K562 (cell line): ENCODE measurements at regions not wholly inside any gene's neighbourhood (a gene's known extent, or its start where the extent isn't known, plus 50 kb on each side); places are given as distances from the start of the nearest gene placed in this dataset.

Source experiments
- ATAC-seq: fragments of 200-7000 bp; cut with Tn5 transposase; 3 replicates; pipeline ENCODE4 v1.9.1; 2020; ENCODE audit warnings: moderate library complexity
- BruUV-seq: library from RNA; stranded (reverse); fragments of 400-500 nt; replicated peaks from 2 replicates; lab custom pipeline; 2021; lab: Mats Ljungman, UMichigan
- CTCF ChIA-PET: fragments of 300-600 bp; formaldehyde crosslinking; extraction: SDS; loops from one replicate; lab custom pipeline; 2021; ENCODE audit warnings: low intra/inter-chr PET ratio; lab: Yijun Ruan, JAX
- POLR2A ChIA-PET: fragments of 300-600, 350-650 bp; sonication (Branson Sonifier 250); formaldehyde crosslinking; extraction: SDS; loops from one replicate; lab custom pipeline; 2021; ENCODE audit warnings: antibody characterized with exemption, inconsistent platforms; lab: Yijun Ruan, JAX
- DNase-seq, 4 experiments: peaks; one replicate each; pipeline versions ENCODE4 v3.0.0 to v3.0.0-alpha.2; 2011 to 2018; ENCODE audit warnings: low spot score in 3 of 4, mixed read lengths in 3 of 4; ENCODE audit errors: extremely low read depth in 1 of 4
- FAIRE-seq: peaks from 2 replicates; lab custom pipeline; 2011; peaks lifted over from hg19 to GRCh38; lab: Jason Lieb, UNC
- H2AFZ ChIP-seq: 2 replicates; pipeline ENCODE4 v1.6.0; 2011; ENCODE audit warnings: low read depth, low read length, control low read depth, inconsistent platforms
- H3K27ac ChIP-seq: fragments of 200-600 bp; 3 replicates; pipeline ENCODE4 v1.8.0; 2011; ENCODE audit warnings: low read depth, mild to moderate bottlenecking, control low read depth, inconsistent platforms, low read length, moderate library complexity, mixed read lengths; ENCODE audit errors: extremely low read depth
- H3K27me3 ChIP-seq, 2 experiments: fragments of 300-600 bp in 1 of 2; 2 replicates in 1 of 2; 3 replicates in 1 of 2; pipeline versions ENCODE4 v1.6.0 to v1.8.0; 2011; ENCODE audit warnings: inconsistent platforms in 2 of 2, low read length in 2 of 2, mild to moderate bottlenecking in 1 of 2, mixed read lengths in 1 of 2, moderate library complexity in 1 of 2; ENCODE audit not compliant: control insufficient read depth in 2 of 2, insufficient read depth in 2 of 2
- H3K36me3 ChIP-seq: fragments of 300-600 bp; 3 replicates; pipeline ENCODE4 v1.8.0; 2011; ENCODE audit warnings: mild to moderate bottlenecking, low read length, inconsistent platforms; ENCODE audit not compliant: control insufficient read depth, insufficient read depth
- H3K4me1 ChIP-seq, 2 experiments: fragments of 200-600 bp in 1 of 2; replicated peaks in 1 of 2; 2 replicates in 1 of 2; 3 replicates in 1 of 2; pipeline versions ENCODE4 v1.5.1 to v1.8.0; 2011; ENCODE audit warnings: inconsistent platforms in 2 of 2, low read length in 2 of 2, mild to moderate bottlenecking in 1 of 2, mixed read lengths in 1 of 2, moderate library complexity in 1 of 2; ENCODE audit not compliant: control insufficient read depth in 2 of 2, insufficient read depth in 2 of 2
- H3K4me2 ChIP-seq: 2 replicates; pipeline ENCODE4 v1.6.1; 2011; ENCODE audit warnings: low read length, control low read depth, inconsistent platforms, mixed read lengths; ENCODE audit not compliant: insufficient read depth
- H3K4me3 ChIP-seq: fragments of 200-600 bp; sonication (generic), shearing (Covaris generic); 2 replicates; pipeline ENCODE4 v1.5.1; 2016; ENCODE audit warnings: control low read depth, inconsistent platforms
- H3K79me2 ChIP-seq: fragments of 200-600 bp; 3 replicates; pipeline ENCODE4 v1.8.0; 2011; ENCODE audit warnings: low read length, inconsistent platforms; ENCODE audit not compliant: control insufficient read depth, insufficient read depth
- H3K9ac ChIP-seq, 2 experiments: 2 replicates each; pipeline versions ENCODE4 v1.6.0 to v1.6.1; 2011; ENCODE audit warnings: low read depth in 2 of 2, low read length in 2 of 2, control low read depth in 1 of 2, inconsistent platforms in 1 of 2, mild to moderate bottlenecking in 1 of 2, mixed read lengths in 1 of 2; ENCODE audit not compliant: insufficient read depth in 1 of 2
- H3K9me1 ChIP-seq: one replicate; pipeline ENCODE4 v1.6.0; 2011; ENCODE audit warnings: inconsistent platforms, mild to moderate bottlenecking, low read length, moderate library complexity; ENCODE audit not compliant: control insufficient read depth, insufficient read depth
- H3K9me3 ChIP-seq: replicated peaks from 2 replicates; pipeline ENCODE4 v1.5.1; 2011; ENCODE audit warnings: low read depth, low read length, inconsistent platforms; ENCODE audit not compliant: control insufficient read depth, insufficient read depth
- H4K20me1 ChIP-seq: replicated peaks from 2 replicates; pipeline ENCODE4 v1.6.1; 2011; ENCODE audit warnings: low read length, inconsistent platforms, mixed read lengths; ENCODE audit not compliant: control insufficient read depth, insufficient read depth
- BDP1 ChIP-seq: IDR thresholded peaks from 3 replicates; pipeline ENCODE4 v1.6.1; 2011; ENCODE audit not compliant: insufficient read length, insufficient read depth
- CBX5 ChIP-seq: IDR thresholded peaks from 2 replicates; pipeline ENCODE4 v1.6.1; 2014; ENCODE audit warnings: low read depth, borderline replicate concordance
- ETV1 ChIP-seq: fragments of 450-650 bp; conservative IDR thresholded peaks from 2 replicates; pipeline ENCODE4 v1.6.1; 2016; ENCODE audit warnings: missing genetic modification characterization, control low read depth, low read depth, missing compliant biosample characterization
- EWSR1 ChIP-seq: fragments of 450-650 bp; IDR thresholded peaks from 2 replicates; pipeline ENCODE4 v1.6.1; 2018; ENCODE audit warnings: borderline replicate concordance, mild to moderate bottlenecking, low read depth, moderate library complexity; ENCODE audit not compliant: partially characterized antibody
- FOXP1 ChIP-seq: sonication (generic); formaldehyde crosslinking; IDR thresholded peaks from 2 replicates; pipeline ENCODE4 v1.8.0; 2022; ENCODE audit warnings: mild to moderate bottlenecking, missing genetic modification reagents
- GATA2 ChIP-seq: sonication (generic); formaldehyde crosslinking; IDR thresholded peaks from 2 replicates; pipeline ENCODE4 v1.4.0; 2020; ENCODE audit warnings: mild to moderate bottlenecking, missing genetic modification reagents
- MAFG ChIP-seq: fragments of 450-650 bp; conservative IDR thresholded peaks from 2 replicates; pipeline ENCODE4 v1.6.1; 2016; ENCODE audit warnings: missing genetic modification characterization, missing compliant biosample characterization
- MED1 ChIP-seq: sonication (generic); formaldehyde crosslinking; IDR thresholded peaks from 2 replicates; pipeline ENCODE4 v1.8.1; 2023; ENCODE audit warnings: missing genetic modification reagents, borderline replicate concordance
- PRMT5 ChIP-seq: sonication (generic); formaldehyde crosslinking; IDR thresholded peaks from 2 replicates; pipeline ENCODE4 v1.5.0; 2020; ENCODE audit warnings: missing genetic modification reagents
- SREBF1 ChIP-seq: fragments of 150-350 bp; IDR thresholded peaks from 2 replicates; pipeline ENCODE4 v1.6.1; 2014; ENCODE audit warnings: antibody characterized with exemption, low read depth, low read length, borderline replicate concordance
- SRF ChIP-seq, 2 experiments: fragments of 250-450, 450-650 bp in 1 of 2; sonication (Bioruptor Pico) in 1 of 2; sonication (generic) in 1 of 2; formaldehyde crosslinking; IDR thresholded peaks; 2 replicates each; pipeline versions ENCODE4 v1.5.0 to v1.5.1; 2020 to 2022; ENCODE audit warnings: mild to moderate bottlenecking in 1 of 2, missing genetic modification reagents in 1 of 2
- TAF1 ChIP-seq: IDR thresholded peaks from 2 replicates; pipeline ENCODE4 v1.6.1; 2011; ENCODE audit warnings: mild to moderate bottlenecking, low read length, moderate library complexity; ENCODE audit not compliant: insufficient read depth, control insufficient read depth, severe bottlenecking; ENCODE audit errors: extremely low read depth
- TCF7L2 ChIP-seq: fragments of 150-350 bp; IDR thresholded peaks from 2 replicates; pipeline ENCODE4 v1.6.1; 2016; ENCODE audit warnings: low read depth, mild to moderate bottlenecking, low read length, moderate library complexity
- TEAD2 ChIP-seq: fragments of 450-650 bp; IDR thresholded peaks from 2 replicates; pipeline ENCODE4 v1.6.1; 2016; ENCODE audit warnings: missing genetic modification characterization, control low read depth, missing compliant biosample characterization
- ZNF583 ChIP-seq: fragments of 250-450 bp; sonication (Bioruptor Pico); IDR thresholded peaks from 2 replicates; pipeline ENCODE4 v1.4.0; 2020
- WGBS: fragments of 100-300 bp; shearing (Covaris generic); methylation state at CpG from one replicate; pipeline ENCODE4 v1.1.6; 2016; ENCODE audit warnings: low coverage, mixed read lengths; ENCODE audit not compliant: insufficient coverage; ENCODE audit errors: missing lambda C conversion rate; 5-methylcytosine and 5-hydroxymethylcytosine counted together
- in situ Hi-C: fragments of 300-500 bp; cut with MboI; formaldehyde crosslinking; loops from 4 replicates; pipeline ENCODE4 v1.15.0; 2018; ENCODE audit warnings: inconsistent platforms, mixed read lengths
- intact Hi-C: fragments of 100-400 bp; cut with micrococcal nuclease; formaldehyde crosslinking; loops from 2 replicates; pipeline ENCODE4 v1.14.2; 2022
- TF ChIP-seq, protein P1 (sequence below): fragments of 250-450 bp; sonication (Bioruptor Pico); IDR thresholded peaks from 2 replicates; pipeline ENCODE4 v1.8.0; 2022; ENCODE audit warnings: inconsistent platforms

DNA sequence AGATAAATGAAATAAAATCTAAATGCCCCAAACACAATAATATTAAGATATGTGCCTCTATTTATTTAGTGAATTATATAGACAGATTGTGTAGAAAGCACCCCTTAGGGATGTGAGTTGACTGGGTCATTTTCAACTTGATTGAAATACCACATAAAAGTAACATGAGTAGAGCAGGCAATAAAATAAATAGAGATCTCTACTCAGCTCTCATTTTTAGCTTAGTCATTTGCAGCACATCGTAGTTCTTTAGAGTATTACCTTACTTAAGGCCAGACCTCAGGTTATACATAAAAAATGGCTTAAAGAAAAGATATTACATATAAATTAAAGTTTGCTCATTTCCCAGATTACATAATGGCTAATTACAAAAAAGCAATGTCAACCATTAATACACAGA is 1525.6 kb upstream of the PRR20A start:
- BruUV-seq, result no TSS peak
- TF ChIP-seq GATA2 (CRISPR knock-in tag) (no peak), SRF (CRISPR knock-in tag; IDR thresholded peaks at IDR 0.05) (no peak), TEAD2 (tag) (no peak), TCF7L2 (no peak), FOXP1 (CRISPR knock-in tag) (no peak), ETV1 (tag) (no peak), MED1 (CRISPR knock-in tag) (no peak), SREBF1 (no peak), MAFG (no peak), ZNF583 (CRISPR knock-in tag) (no peak), PRMT5 (no peak), BDP1 (no peak), CBX5 (no peak), EWSR1 (no peak), TAF1 (no peak)
- TF ChIP-seq, protein P1, sequence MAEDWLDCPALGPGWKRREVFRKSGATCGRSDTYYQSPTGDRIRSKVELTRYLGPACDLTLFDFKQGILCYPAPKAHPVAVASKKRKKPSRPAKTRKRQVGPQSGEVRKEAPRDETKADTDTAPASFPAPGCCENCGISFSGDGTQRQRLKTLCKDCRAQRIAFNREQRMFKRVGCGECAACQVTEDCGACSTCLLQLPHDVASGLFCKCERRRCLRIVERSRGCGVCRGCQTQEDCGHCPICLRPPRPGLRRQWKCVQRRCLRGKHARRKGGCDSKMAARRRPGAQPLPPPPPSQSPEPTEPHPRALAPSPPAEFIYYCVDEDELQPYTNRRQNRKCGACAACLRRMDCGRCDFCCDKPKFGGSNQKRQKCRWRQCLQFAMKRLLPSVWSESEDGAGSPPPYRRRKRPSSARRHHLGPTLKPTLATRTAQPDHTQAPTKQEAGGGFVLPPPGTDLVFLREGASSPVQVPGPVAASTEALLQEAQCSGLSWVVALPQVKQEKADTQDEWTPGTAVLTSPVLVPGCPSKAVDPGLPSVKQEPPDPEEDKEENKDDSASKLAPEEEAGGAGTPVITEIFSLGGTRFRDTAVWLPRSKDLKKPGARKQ (CRISPR knock-in tag), result no peak
- DNase-seq (no peak), ATAC-seq (no peak), FAIRE-seq (no peak)
- intact Hi-C loops (no loop called here), in situ Hi-C loops (no loop called here)
- Histone ChIP-seq H3K4me1 (no peaks in the 10 kb centered on the region), H3K27me3 (no peaks in the 10 kb centered on the region), H3K4me3 (no peak overlapping the region), H3K9me3 (no peaks in the 10 kb centered on the region), H3K36me3 (no peaks in the 10 kb centered on the region), H3K27ac (no peak overlapping the region), H3K9ac (no peak overlapping the region), H2AFZ (no peak overlapping the region), H3K79me2 (no peaks in the 10 kb centered on the region), H4K20me1 (no peaks in the 10 kb centered on the region), H3K4me2 (no peak overlapping the region), H3K9me1 (no peaks in the 10 kb centered on the region)
- CTCF ChIA-PET, result no interaction called here
- POLR2A ChIA-PET, result no interaction called here
- 0% methylated on average over 1 of the region's 1 CpG for WGBS
